ENCODE measurements at regions not wholly inside any gene's neighbourhood (a gene's known extent, or its start where the extent isn't known, plus 50 kb on each side); places are given as distances from the start of the nearest gene placed in this dataset.

- Mint-ChIP-seq H3K27me3 (no peaks in the 10 kb centered on the region), H3K36me3 (ENCODE audit: low read depth) (no peaks in the 10 kb centered on the region), H3K4me1 (no peaks in the 10 kb centered on the region), H3K27ac (no peak overlapping the region), H3K4me3 (no peak overlapping the region)
- DNase-seq, result no peak
- ATAC-seq, result no peak
- H3K9me3 ChIP-seq (ENCODE audit: control insufficient read depth, low read length, poor library complexity, severe bottlenecking), result no peaks in the 10 kb centered on the region
These were observed 348.9 kb downstream of the OSR1 start for GRCh38 chr2:19009510-19009909.

GRCh38 chr2:19003554-19003953 is 354.9 kb downstream of the OSR1 start:
- Mint-ChIP-seq H3K4me1 (no peaks in the 10 kb centered on the region), H3K27ac (no peak overlapping the region), H3K27me3 (no peaks in the 10 kb centered on the region), H3K4me3 (no peak overlapping the region), H3K36me3 (ENCODE audit: low read depth) (no peaks in the 10 kb centered on the region)
- no peaks in the 10 kb centered on the region for H3K9me3 ChIP-seq (ENCODE audit: control insufficient read depth, low read length, poor library complexity, severe bottlenecking)
- DNase-seq (no peak), ATAC-seq (no peak)

GRCh38 chr2:19000776-19001175 is 357.6 kb downstream of the OSR1 start:
- no peaks in the 10 kb centered on the region for H3K4me1 Mint-ChIP-seq
- H3K27ac Mint-ChIP-seq, result no peak overlapping the region
- no peak for DNase-seq
- H3K27me3 Mint-ChIP-seq, result no peaks in the 10 kb centered on the region
- no peak overlapping the region for H3K4me3 Mint-ChIP-seq
- H3K9me3 ChIP-seq (ENCODE audit: control insufficient read depth, low read length, poor library complexity, severe bottlenecking), result no peaks in the 10 kb centered on the region
- no peaks in the 10 kb centered on the region for H3K36me3 Mint-ChIP-seq (ENCODE audit: low read depth)
- ATAC-seq, result no peak

- DNase-seq, result no peak
- H3K9me3 ChIP-seq (ENCODE audit: control insufficient read depth, low read length, poor library complexity, severe bottlenecking), result no peaks in the 10 kb centered on the region
- H3K4me3 Mint-ChIP-seq, result no peak overlapping the region
- ATAC-seq, result no peak
- H3K4me1 Mint-ChIP-seq, result no peaks in the 10 kb centered on the region
- no peak overlapping the region for H3K27ac Mint-ChIP-seq
- no peaks in the 10 kb centered on the region for H3K36me3 Mint-ChIP-seq (ENCODE audit: low read depth)
- H3K27me3 Mint-ChIP-seq, result no peaks in the 10 kb centered on the region
These were observed 359.2 kb downstream of the OSR1 start for GRCh38 chr2:18999198-18999597.

- H3K4me1 Mint-ChIP-seq, result no peaks in the 10 kb centered on the region
- H3K27ac Mint-ChIP-seq, result no peak overlapping the region
- no peak overlapping the region for H3K4me3 Mint-ChIP-seq
- no peaks in the 10 kb centered on the region for H3K9me3 ChIP-seq (ENCODE audit: control insufficient read depth, low read length, poor library complexity, severe bottlenecking)
- DNase-seq, result no peak
- H3K27me3 Mint-ChIP-seq, result no peaks in the 10 kb centered on the region
- H3K36me3 Mint-ChIP-seq (ENCODE audit: low read depth), result no peaks in the 10 kb centered on the region
- no peak for ATAC-seq
These were observed 359.9 kb downstream of the OSR1 start for GRCh38 chr2:18998491-18998890.

- no peak overlapping the region for H3K4me3 Mint-ChIP-seq
- H3K4me1 Mint-ChIP-seq, result no peaks in the 10 kb centered on the region
- DNase-seq (no peak), ATAC-seq (no peak)
- no peaks in the 10 kb centered on the region for H3K36me3 Mint-ChIP-seq (ENCODE audit: low read depth)
- H3K27ac Mint-ChIP-seq, result no peak overlapping the region
- no peaks in the 10 kb centered on the region for H3K9me3 ChIP-seq (ENCODE audit: control insufficient read depth, low read length, poor library complexity, severe bottlenecking)
- H3K27me3 Mint-ChIP-seq, result no peaks in the 10 kb centered on the region
These were observed 364.6 kb downstream of the OSR1 start for GRCh38 chr2:18993756-18994338.

GRCh38 chr2:18991177-18992168 is 366.9 kb downstream of the OSR1 start:
- H3K9me3 ChIP-seq (ENCODE audit: control insufficient read depth, low read length, poor library complexity, severe bottlenecking), result no peaks in the 10 kb centered on the region
- no peak overlapping the region for H3K4me3 Mint-ChIP-seq
- DNase-seq, result no peak
- H3K4me1 Mint-ChIP-seq, result no peaks in the 10 kb centered on the region
- H3K27me3 Mint-ChIP-seq, result no peaks in the 10 kb centered on the region
- ATAC-seq, result no peak
- no peaks in the 10 kb centered on the region for H3K36me3 Mint-ChIP-seq (ENCODE audit: low read depth)
- no peak overlapping the region for H3K27ac Mint-ChIP-seq

GRCh38 chr2:18988631-18989232 is 369.7 kb downstream of the OSR1 start:
- Mint-ChIP-seq H3K27ac (no peak overlapping the region), H3K36me3 (ENCODE audit: low read depth) (no peaks in the 10 kb centered on the region), H3K27me3 (no peaks in the 10 kb centered on the region), H3K4me3 (no peak overlapping the region), H3K4me1 (no peaks in the 10 kb centered on the region)
- ATAC-seq, result no peak
- no peak for DNase-seq
- H3K9me3 ChIP-seq (ENCODE audit: control insufficient read depth, low read length, poor library complexity, severe bottlenecking), result no peaks in the 10 kb centered on the region

GRCh38 chr2:18987592-18988073 is 370.8 kb downstream of the OSR1 start:
- Mint-ChIP-seq H3K4me1 (no peaks in the 10 kb centered on the region), H3K36me3 (ENCODE audit: low read depth) (no peaks in the 10 kb centered on the region), H3K27me3 (no peaks in the 10 kb centered on the region)

GRCh38 chr2:18987016-18987415 is 371.4 kb downstream of the OSR1 start:
- ATAC-seq, result no peak
- Mint-ChIP-seq H3K36me3 (ENCODE audit: low read depth) (no peaks in the 10 kb centered on the region), H3K27ac (no peak overlapping the region), H3K4me1 (no peaks in the 10 kb centered on the region), H3K4me3 (no peak overlapping the region), H3K27me3 (no peaks in the 10 kb centered on the region)
- no peak for DNase-seq
- H3K9me3 ChIP-seq (ENCODE audit: control insufficient read depth, low read length, poor library complexity, severe bottlenecking), result no peaks in the 10 kb centered on the region

More at GRCh38 chr2:18987592-18988073, 370.8 kb downstream of the OSR1 start:
- no peak overlapping the region for H3K4me3 Mint-ChIP-seq
- no peak for DNase-seq
- no peak overlapping the region for H3K27ac Mint-ChIP-seq
- H3K9me3 ChIP-seq (ENCODE audit: control insufficient read depth, low read length, poor library complexity, severe bottlenecking), result no peaks in the 10 kb centered on the region
- ATAC-seq, result no peak

- H3K4me1 Mint-ChIP-seq, result no peaks in the 10 kb centered on the region
- DNase-seq, result no peak
- ATAC-seq, result no peak
- H3K27ac Mint-ChIP-seq, result no peak overlapping the region
- H3K9me3 ChIP-seq (ENCODE audit: control insufficient read depth, low read length, poor library complexity, severe bottlenecking), result no peaks in the 10 kb centered on the region
- no peak overlapping the region for H3K4me3 Mint-ChIP-seq
- no peaks in the 10 kb centered on the region for H3K27me3 Mint-ChIP-seq
- no peaks in the 10 kb centered on the region for H3K36me3 Mint-ChIP-seq (ENCODE audit: low read depth)
These were observed 372.4 kb downstream of the OSR1 start for GRCh38 chr2:18986046-18986445.

- DNase-seq (no peak), ATAC-seq (no peak)
- Mint-ChIP-seq H3K4me3 (no peak overlapping the region), H3K36me3 (ENCODE audit: low read depth) (no peaks in the 10 kb centered on the region), H3K27ac (no peak overlapping the region), H3K4me1 (no peaks in the 10 kb centered on the region), H3K27me3 (no peaks in the 10 kb centered on the region)
- H3K9me3 ChIP-seq (ENCODE audit: control insufficient read depth, low read length, poor library complexity, severe bottlenecking), result no peaks in the 10 kb centered on the region
These were observed 377.5 kb downstream of the OSR1 start for GRCh38 chr2:18980786-18981430.
